HEK293 (cell line): ENCODE measurements at regions not wholly inside any gene's neighbourhood (a gene's known extent, or its start where the extent isn't known, plus 50 kb on each side); places are given as distances from the start of the nearest gene placed in this dataset.
"Not testable (repeated sequence)": the region's sequence is repeated elsewhere in the genome, so short reads cannot be mapped to it uniquely, and the experiment has no call there.

Experiments
- CTCF ChIA-PET: fragments of 350-600 bp; formaldehyde crosslinking; extraction: SDS; loops from one replicate; lab custom pipeline; 2021; ENCODE audit warnings: antibody characterized with exemption; lab: Yijun Ruan, JAX
- POLR2A ChIA-PET: fragments of 300-600 bp; formaldehyde crosslinking; extraction: SDS; loops from one replicate; lab custom pipeline; 2020; ENCODE audit warnings: antibody characterized with exemption, inconsistent platforms; lab: Yijun Ruan, JAX
- H3K27ac ChIP-seq: fragments of 200-500 bp; sonication (Bioruptor generic); 2 replicates; pipeline ENCODE4 v1.5.1; 2014; ENCODE audit warnings: low read depth, low read length, control low read depth, inconsistent platforms; ENCODE audit errors: extremely low read depth
- H3K36me3 ChIP-seq, 2 experiments: fragments of 200-500 bp in 1 of 2; sonication (Bioruptor generic) in 1 of 2; 1 replicate in 1 of 2; 2 replicates in 1 of 2; pipeline ENCODE4 v1.5.1; 2014 to 2017; ENCODE audit warnings: inconsistent platforms in 2 of 2, low read length in 2 of 2; ENCODE audit not compliant: control insufficient read depth in 2 of 2, insufficient read depth in 1 of 2
- H3K4me1 ChIP-seq: fragments of 200-500 bp; sonication (Bioruptor generic); 2 replicates; pipeline ENCODE4 v1.5.1; 2014; ENCODE audit warnings: mild to moderate bottlenecking, low read length, inconsistent platforms; ENCODE audit not compliant: control insufficient read depth, insufficient read depth
- H3K4me3 ChIP-seq: 2 replicates; pipeline ENCODE4 v1.5.1; 2011; ENCODE audit warnings: low read depth, mild to moderate bottlenecking, control low read depth, low read length, moderate library complexity
- H3K9me3 ChIP-seq: fragments of 200-500 bp; sonication (Bioruptor generic); 2 replicates; pipeline ENCODE4 v1.5.1; 2014; ENCODE audit warnings: low read depth, low read length, inconsistent platforms; ENCODE audit not compliant: control insufficient read depth, insufficient read depth
- PRDM2 ChIP-seq: fragments of 450-650 bp; formaldehyde crosslinking; IDR thresholded peaks from 2 replicates; pipeline ENCODE4 v1.5.1; 2016; ENCODE audit warnings: missing biosample characterization, missing genetic modification characterization, borderline replicate concordance
- SETDB1 ChIP-seq: IDR thresholded peaks from one replicate; pipeline ENCODE4 v1.6.1; 2017; ENCODE audit warnings: mild to moderate bottlenecking, low read length, moderate library complexity, mixed read lengths; ENCODE audit not compliant: insufficient read length
- SP3 ChIP-seq: fragments of 450-650 bp; formaldehyde crosslinking; IDR thresholded peaks from 2 replicates; pipeline ENCODE4 v1.5.1; 2016; ENCODE audit warnings: missing biosample characterization, missing genetic modification characterization
- ZEB2 ChIP-seq: fragments of 450-650 bp; formaldehyde crosslinking; IDR thresholded peaks from 2 replicates; pipeline ENCODE4 v1.5.1; 2016; ENCODE audit warnings: missing biosample characterization, missing genetic modification characterization
- ZNF133 ChIP-seq: fragments of 450-650 bp; formaldehyde crosslinking; IDR thresholded peaks from 2 replicates; pipeline ENCODE4 v1.5.1; 2016; ENCODE audit warnings: missing biosample characterization, missing genetic modification characterization
- ZNF416 ChIP-seq: fragments of 450-650 bp; formaldehyde crosslinking; IDR thresholded peaks from 2 replicates; pipeline ENCODE4 v1.5.1; 2016; ENCODE audit warnings: missing biosample characterization, missing genetic modification characterization
- ZNF518A ChIP-seq: fragments of 450-650 bp; formaldehyde crosslinking; conservative IDR thresholded peaks from 2 replicates; pipeline ENCODE4 v1.5.1; 2016; ENCODE audit warnings: low read depth, missing biosample characterization, missing genetic modification characterization
- ZNF560 ChIP-seq: fragments of 450-650 bp; formaldehyde crosslinking; IDR thresholded peaks from 2 replicates; pipeline ENCODE4 v1.5.1; 2017; ENCODE audit warnings: missing biosample characterization, missing genetic modification characterization, borderline replicate concordance
- ZNF707 ChIP-seq: fragments of 450-650 bp; formaldehyde crosslinking; IDR thresholded peaks from 2 replicates; pipeline ENCODE4 v1.5.1; 2016; ENCODE audit warnings: missing biosample characterization, missing genetic modification characterization
- ZNF76 ChIP-seq: fragments of 450-650 bp; formaldehyde crosslinking; IDR thresholded peaks from 2 replicates; pipeline ENCODE4; 2016; ENCODE audit warnings: low read depth, missing biosample characterization, missing genetic modification characterization, borderline replicate concordance
- TF ChIP-seq, protein P1 (sequence below): fragments of 450-650 bp; formaldehyde crosslinking; IDR thresholded peaks from 2 replicates; pipeline ENCODE4 v1.5.1; 2016; ENCODE audit warnings: missing biosample characterization, missing genetic modification characterization
- TF ChIP-seq, protein P2 (sequence below): fragments of 450-650 bp; formaldehyde crosslinking; IDR thresholded peaks from 2 replicates; pipeline ENCODE4 v1.5.1; 2016; ENCODE audit warnings: missing biosample characterization, missing genetic modification characterization

- no peak for TF ChIP-seq PRDM2
- TF ChIP-seq, protein P1, sequence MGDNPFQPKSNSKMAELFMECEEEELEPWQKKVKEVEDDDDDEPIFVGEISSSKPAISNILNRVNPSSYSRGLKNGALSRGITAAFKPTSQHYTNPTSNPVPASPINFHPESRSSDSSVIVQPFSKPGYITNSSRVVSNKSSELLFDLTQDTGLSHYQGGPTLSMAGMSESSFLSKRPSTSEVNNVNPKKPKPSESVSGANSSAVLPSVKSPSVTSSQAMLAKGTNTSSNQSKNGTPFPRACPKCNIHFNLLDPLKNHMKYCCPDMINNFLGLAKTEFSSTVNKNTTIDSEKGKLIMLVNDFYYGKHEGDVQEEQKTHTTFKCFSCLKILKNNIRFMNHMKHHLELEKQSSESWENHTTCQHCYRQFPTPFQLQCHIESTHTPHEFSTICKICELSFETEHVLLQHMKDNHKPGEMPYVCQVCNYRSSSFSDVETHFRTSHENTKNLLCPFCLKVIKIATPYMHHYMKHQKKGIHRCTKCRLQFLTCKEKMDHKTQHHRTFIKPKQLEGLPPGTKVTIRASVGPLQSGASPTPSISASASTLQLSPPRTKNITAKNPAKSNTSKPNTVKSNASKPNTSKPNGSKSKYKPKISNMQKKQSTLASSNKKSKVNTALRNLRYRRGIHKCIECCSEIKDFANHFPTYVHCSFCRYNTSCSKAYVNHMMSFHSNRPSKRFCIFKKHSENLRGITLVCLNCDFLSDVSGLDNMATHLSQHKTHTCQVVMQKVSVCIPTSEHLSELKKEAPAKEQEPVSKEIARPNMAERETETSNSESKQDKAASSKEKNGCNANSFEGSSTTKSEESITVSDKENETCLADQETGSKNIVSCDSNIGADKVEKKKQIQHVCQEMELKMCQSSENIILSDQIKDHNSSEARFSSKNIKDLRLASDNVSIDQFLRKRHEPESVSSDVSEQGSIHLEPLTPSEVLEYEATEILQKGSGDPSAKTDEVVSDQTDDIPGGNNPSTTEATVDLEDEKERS (tag by site-specific recombination), result no peak
Measured at GRCh38 chr4:45471335-45471734, 652.5 kb downstream of the GABRG1 start (continued).

DNA sequence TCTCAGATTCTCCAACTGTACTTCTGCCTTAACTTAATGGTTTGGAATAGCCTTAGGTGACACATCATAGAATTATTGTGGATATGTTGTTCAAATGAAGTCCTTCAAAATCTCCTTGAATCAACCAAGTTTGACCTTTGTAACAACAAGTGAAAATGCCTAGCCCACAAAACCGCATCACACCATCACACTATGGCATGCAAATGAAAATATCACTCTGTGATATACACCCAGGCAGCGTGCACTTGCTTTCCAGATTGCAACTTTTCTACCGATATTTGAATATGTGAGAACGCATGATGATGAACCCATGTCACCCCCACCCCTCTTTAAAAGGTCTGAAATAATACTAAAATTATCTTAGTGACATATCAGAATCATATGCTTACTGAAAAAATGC is 656.7 kb downstream of the GABRG1 start:
- H3K36me3 ChIP-seq, result no peaks in the 10 kb centered on the region
- POLR2A ChIA-PET, result no interaction called here

GRCh38 chr4:45460157-45460556 is 663.7 kb downstream of the GABRG1 start:
- H3K9me3 ChIP-seq, H3K4me1 ChIP-seq, H3K4me3 ChIP-seq, POLR2A ChIA-PET, CTCF ChIA-PET, H3K27ac ChIP-seq, H3K36me3 ChIP-seq: not testable (repeated sequence)

More for the DNA sequence above, 656.7 kb downstream of the GABRG1 start:
- Histone ChIP-seq H3K27ac (no peak overlapping the region), H3K9me3 (no peaks in the 10 kb centered on the region), H3K4me3 (no peak overlapping the region), H3K4me1 (no peaks in the 10 kb centered on the region)
- CTCF ChIA-PET, result no interaction called here
- TF ChIP-seq ZNF707, result no peak
- TF ChIP-seq ZNF133 (tag by site-specific recombination), result no peak
- TF ChIP-seq ZNF416 (tag by site-specific recombination), result no peak

DNA sequence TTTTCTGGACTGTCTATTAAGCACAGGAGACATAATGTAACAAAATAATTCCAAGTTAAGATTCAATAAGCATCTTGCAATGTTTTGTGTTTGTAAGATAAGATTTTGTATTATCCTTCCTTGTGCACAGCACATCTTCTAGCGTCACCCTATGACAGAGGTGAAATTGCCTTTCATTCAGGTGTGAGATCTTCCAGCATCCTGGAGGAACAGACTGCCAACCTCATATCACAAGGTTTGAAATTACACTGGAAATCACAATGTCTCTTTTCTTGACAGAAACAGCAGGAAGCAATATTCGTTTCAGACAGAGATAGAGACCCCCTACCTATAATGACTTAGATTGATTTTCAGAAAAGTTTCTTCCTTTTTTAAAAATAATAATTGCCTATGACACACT is 668.6 kb downstream of the GABRG1 start:
- ChIA-PET CTCF (no interaction called here), POLR2A (no interaction called here)
- no peak overlapping the region for H3K4me3 ChIP-seq
- H3K9me3 ChIP-seq, result no peaks in the 10 kb centered on the region
- H3K36me3 ChIP-seq, result no peaks in the 10 kb centered on the region
- H3K4me1 ChIP-seq, result no peaks in the 10 kb centered on the region
- H3K27ac ChIP-seq, result no peak overlapping the region
- TF ChIP-seq, protein P2, sequence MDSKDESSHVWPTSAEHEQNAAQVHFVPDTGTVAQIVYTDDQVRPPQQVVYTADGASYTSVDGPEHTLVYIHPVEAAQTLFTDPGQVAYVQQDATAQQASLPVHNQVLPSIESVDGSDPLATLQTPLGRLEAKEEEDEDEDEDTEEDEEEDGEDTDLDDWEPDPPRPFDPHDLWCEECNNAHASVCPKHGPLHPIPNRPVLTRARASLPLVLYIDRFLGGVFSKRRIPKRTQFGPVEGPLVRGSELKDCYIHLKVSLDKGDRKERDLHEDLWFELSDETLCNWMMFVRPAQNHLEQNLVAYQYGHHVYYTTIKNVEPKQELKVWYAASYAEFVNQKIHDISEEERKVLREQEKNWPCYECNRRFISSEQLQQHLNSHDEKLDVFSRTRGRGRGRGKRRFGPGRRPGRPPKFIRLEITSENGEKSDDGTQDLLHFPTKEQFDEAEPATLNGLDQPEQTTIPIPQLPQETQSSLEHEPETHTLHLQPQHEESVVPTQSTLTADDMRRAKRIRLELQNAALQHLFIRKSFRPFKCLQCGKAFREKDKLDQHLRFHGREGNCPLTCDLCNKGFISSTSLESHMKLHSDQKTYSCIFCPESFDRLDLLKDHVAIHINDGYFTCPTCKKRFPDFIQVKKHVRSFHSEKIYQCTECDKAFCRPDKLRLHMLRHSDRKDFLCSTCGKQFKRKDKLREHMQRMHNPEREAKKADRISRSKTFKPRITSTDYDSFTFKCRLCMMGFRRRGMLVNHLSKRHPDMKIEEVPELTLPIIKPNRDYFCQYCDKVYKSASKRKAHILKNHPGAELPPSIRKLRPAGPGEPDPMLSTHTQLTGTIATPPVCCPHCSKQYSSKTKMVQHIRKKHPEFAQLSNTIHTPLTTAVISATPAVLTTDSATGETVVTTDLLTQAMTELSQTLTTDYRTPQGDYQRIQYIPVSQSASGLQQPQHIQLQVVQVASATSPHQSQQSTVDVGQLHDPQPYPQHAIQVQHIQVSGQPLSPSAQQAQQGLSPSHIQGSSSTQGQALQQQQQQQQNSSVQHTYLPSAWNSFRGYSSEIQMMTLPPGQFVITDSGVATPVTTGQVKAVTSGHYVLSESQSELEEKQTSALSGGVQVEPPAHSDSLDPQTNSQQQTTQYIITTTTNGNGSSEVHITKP (tag by site-specific recombination), result no peak
- TF ChIP-seq SETDB1 (no peak), ZNF560 (tag by site-specific recombination) (no peak), ZNF518A (no peak), ZNF76 (tag by site-specific recombination) (no peak), ZEB2 (tag by site-specific recombination) (no peak), SP3 (tag by site-specific recombination) (no peak)
